ENCODE measurements at regions not wholly inside any gene's neighbourhood (a gene's known extent, or its start where the extent isn't known, plus 50 kb on each side); places are given as distances from the start of the nearest gene placed in this dataset.
"Not testable (repeated sequence)": the region's sequence is repeated elsewhere in the genome, so short reads cannot be mapped to it uniquely, and the experiment has no call there.

DNA sequence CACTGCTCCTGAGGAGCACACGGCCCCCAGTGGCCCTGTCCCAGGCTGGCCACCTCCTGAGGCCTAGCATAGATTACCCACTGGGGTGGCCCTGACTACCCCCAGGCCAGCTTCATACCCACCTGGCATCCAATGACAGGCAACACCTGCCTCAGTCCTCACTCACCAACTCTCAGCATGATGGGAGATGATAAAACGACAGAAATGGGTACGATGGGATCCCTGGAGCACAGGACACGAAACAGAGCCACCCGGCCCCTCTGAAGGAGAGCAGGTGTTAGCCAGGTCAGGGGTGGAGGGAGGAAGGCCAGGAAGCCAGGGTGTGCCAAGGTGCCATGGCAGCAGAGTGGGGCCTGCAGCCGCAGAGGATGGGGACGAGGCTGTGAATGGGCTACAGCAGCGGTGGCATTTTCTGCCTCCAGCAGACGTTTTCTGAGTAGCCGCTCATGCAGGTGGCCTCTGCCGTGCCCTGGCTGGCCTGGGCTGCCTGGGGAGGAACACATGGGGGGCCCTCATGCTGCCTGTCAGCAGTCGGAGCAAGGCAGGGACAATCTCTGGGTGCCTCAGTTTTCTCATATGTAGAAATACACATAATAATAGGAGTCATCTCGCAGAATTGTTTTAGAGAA lies 50.2 kb upstream of the FGF3 start:
- Histone ChIP-seq H3K36me3 (ENCODE audit: control insufficient read depth in 1 of 2, insufficient read depth in 2 of 2, low read length in 2 of 2) (no peaks in the 10 kb centered on the region), H3K4me3 (ENCODE audit: low read depth in 1 of 2, low read length in 2 of 2) (no peak overlapping the region), H3K27me3 (ENCODE audit: control insufficient read depth in 1 of 2, insufficient read depth in 2 of 2, low read length in 2 of 2) (peaks cover 17 to 29% of the 10 kb centered on the region in 2 donors), H3K27ac (ENCODE audit: low read depth, low read length) (no peak overlapping the region), H3K4me1 (ENCODE audit: control insufficient read depth in 1 of 2, insufficient read depth in 2 of 2, low read length in 2 of 2) (peaks cover 0 to 8% of the 10 kb centered on the region in 2 donors), H3K9me3 (ENCODE audit: control insufficient read depth in 1 of 2, low read length in 2 of 2) (no peaks in the 10 kb centered on the region), H3K9ac (ENCODE audit: low read depth in 1 of 2, low read length in 2 of 2) (no peak overlapping the region)

DNA sequence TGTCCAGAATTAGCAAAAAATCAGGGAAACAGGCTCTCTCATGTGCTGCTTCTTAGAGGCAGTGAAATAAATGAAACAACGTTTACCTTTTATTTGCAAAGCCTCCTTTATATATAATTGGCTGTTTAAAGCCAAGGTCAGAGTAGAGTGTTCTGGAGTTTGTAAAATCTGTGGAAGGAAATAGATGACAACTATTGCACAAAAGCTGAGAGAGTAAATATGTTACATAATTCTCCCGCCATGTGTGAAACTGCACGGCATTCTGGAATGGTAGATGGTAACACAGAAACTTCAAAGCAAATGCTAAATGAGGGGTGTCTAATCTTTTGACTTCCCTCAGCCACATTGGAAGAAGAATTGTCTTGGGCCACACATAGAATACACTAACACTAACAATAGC lies 51.5 kb upstream of the FGF3 start:
- H3K27me3 ChIP-seq (ENCODE audit: control insufficient read depth in 1 of 2, insufficient read depth in 2 of 2, low read length in 2 of 2) = peaks cover 14 to 35% of the 10 kb centered on the region in 2 donors
- no peak overlapping the region for H3K9ac ChIP-seq (ENCODE audit: low read depth in 1 of 2, low read length in 2 of 2)

DNA sequence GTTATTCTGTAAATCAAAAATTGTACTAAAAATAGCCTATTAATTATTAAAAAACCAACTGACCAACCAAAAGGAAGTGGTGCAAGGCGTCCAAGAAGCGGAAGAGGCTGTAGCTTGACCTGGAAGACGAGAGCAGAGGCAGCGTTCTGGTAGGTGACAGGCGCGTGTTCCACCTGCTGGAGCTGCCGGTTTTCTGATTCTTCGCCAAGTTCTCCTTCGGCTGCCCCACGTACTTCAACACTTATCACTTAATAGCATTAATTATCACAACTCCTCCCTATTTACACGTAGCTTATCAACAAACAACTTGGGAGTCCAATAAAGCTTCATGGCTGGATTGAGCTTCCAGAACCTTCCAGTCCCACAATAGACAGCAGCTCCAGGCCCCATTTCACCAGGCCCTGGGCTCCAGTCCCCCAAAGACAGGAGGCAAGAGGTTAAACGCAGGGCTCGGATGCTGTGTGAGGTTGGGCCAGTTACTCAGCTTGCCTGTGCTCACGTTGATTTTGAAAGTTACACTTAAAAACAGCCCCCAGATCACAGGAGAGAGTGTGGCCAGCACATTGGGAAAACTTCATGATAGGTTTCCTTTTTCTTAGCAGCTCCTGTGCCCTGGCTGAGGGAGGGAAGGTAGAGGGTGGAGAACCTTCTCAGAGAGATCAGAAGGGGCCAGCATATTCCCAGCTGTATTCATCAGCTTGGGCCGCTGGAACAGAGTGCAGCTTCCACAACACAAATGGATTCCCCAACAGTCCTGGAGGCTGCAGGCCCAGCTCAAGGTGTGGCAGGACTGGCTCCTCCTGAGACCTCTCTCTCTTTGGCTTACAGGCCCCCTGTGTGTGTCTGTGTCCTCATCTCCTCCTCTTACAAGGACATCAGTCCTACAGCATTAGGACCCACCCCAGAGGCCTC lies 54.2 kb upstream of the FGF3 start:
- Histone ChIP-seq H3K4me3 (ENCODE audit: low read depth in 1 of 2, low read length in 2 of 2) (no peak overlapping the region), H3K27ac (ENCODE audit: low read depth, low read length) (no peak overlapping the region), H3K36me3 (ENCODE audit: control insufficient read depth in 1 of 2, insufficient read depth in 2 of 2, low read length in 2 of 2) (no peaks in the 10 kb centered on the region), H3K4me1 (ENCODE audit: control insufficient read depth in 1 of 2, insufficient read depth in 2 of 2, low read length in 2 of 2) (peaks cover 0 to 8% of the 10 kb centered on the region in 2 donors), H3K27me3 (ENCODE audit: control insufficient read depth in 1 of 2, insufficient read depth in 2 of 2, low read length in 2 of 2) (peaks cover 9 to 20% of the 10 kb centered on the region in 2 donors), H3K9ac (ENCODE audit: low read depth in 1 of 2, low read length in 2 of 2) (no peak overlapping the region), H3K9me3 (ENCODE audit: control insufficient read depth in 1 of 2, low read length in 2 of 2) (no peaks in the 10 kb centered on the region)

More for the DNA sequence above, 51.5 kb upstream of the FGF3 start:
- Histone ChIP-seq H3K36me3 (ENCODE audit: control insufficient read depth in 1 of 2, insufficient read depth in 2 of 2, low read length in 2 of 2) (no peaks in the 10 kb centered on the region), H3K27ac (ENCODE audit: low read depth, low read length) (no peak overlapping the region), H3K4me1 (ENCODE audit: control insufficient read depth in 1 of 2, insufficient read depth in 2 of 2, low read length in 2 of 2) (peaks cover 0 to 8% of the 10 kb centered on the region in 2 donors), H3K4me3 (ENCODE audit: low read depth in 1 of 2, low read length in 2 of 2) (no peak overlapping the region), H3K9me3 (ENCODE audit: control insufficient read depth in 1 of 2, low read length in 2 of 2) (no peaks in the 10 kb centered on the region)

DNA sequence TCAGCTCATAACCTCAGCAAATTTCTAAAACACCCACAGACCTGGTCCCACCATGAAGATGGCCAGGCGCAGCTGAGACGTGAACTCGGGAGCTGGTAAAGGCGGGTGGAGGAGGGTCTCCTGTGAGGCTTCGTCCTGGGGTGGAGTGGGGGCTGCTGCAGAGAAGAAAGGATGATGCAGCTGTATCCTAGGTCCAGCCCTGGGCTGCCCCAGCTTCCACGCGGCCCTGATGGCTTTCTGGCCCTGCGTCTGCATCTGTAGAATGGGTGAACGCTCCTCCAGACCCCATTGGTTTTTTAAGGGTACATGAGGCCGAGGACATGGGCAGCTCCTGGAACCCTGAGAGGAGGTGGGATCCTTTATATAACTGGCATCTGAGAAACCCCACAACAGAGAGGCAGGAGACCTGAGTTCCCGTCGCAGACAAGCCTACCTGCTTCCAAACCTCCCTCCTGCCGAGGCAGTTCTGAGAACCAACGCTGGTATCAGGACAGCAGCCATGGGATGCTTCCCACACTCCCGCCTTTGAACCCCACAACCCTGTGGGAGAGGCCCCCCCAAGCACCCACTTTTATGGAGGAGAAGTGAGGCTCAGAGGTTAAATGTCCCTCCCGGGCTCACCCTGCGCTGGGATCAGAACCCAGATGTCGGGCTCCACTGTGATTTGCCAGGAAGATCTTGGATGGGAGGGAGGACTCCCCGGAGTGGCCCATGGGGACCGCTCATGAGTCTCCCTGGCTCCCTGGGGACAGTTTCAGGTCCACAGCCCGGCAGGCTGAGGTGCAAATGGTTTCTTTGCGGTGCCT lies 55.2 kb upstream of the FGF3 start:
- H3K36me3 ChIP-seq (ENCODE audit: control insufficient read depth in 1 of 2, insufficient read depth in 2 of 2, low read length in 2 of 2) = no peaks in the 10 kb centered on the region
- peaks cover 0 to 8% of the 10 kb centered on the region in 2 donors for H3K4me1 ChIP-seq (ENCODE audit: control insufficient read depth in 1 of 2, insufficient read depth in 2 of 2, low read length in 2 of 2)
- H3K4me3 ChIP-seq (ENCODE audit: low read depth in 1 of 2, low read length in 2 of 2) = no peak overlapping the region
- no peak overlapping the region for H3K9ac ChIP-seq (ENCODE audit: low read depth in 1 of 2, low read length in 2 of 2)
- no peaks in the 10 kb centered on the region for H3K9me3 ChIP-seq (ENCODE audit: control insufficient read depth in 1 of 2, low read length in 2 of 2)
- H3K27ac ChIP-seq (ENCODE audit: low read depth, low read length) = no peak overlapping the region
- H3K27me3 ChIP-seq (ENCODE audit: control insufficient read depth in 1 of 2, insufficient read depth in 2 of 2, low read length in 2 of 2) = peaks cover 9 to 11% of the 10 kb centered on the region in 2 donors

DNA sequence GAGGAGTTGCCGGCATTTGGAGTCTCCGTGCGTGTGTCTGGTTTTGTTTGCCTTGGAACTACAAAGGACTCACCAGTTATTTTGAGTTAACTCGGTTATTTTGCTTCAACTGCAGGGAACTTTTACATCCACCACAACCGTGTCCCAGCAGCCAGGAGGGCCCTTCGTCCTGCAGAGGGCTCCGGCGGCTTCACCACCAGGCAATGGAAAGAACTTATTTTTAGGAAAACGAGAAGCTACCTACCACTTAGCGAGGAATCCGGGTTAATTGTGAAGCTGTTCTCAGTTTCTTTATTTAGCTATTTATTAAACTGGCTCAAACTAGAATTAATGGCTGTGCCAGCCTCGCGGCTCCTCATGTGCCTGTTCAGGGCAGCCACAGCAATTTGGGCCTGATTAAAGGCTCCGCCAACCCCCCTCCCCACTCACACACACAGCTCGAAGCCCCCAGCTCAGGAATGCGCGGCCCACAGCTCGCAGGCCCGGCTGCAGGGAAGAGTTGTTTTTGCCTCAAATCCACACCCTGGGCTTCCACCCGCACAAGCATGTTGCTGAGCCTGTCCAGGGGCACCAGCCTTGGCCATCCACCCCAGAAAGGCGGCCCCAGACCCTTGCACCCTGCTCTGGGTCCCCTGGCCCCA lies 55.9 kb upstream of the FGF3 start:
- Histone ChIP-seq H3K4me3 (ENCODE audit: low read depth in 1 of 2, low read length in 2 of 2) (no peak overlapping the region), H3K27me3 (ENCODE audit: control insufficient read depth in 1 of 2, insufficient read depth in 2 of 2, low read length in 2 of 2) (peaks cover 8 to 9% of the 10 kb centered on the region in 2 donors), H3K27ac (ENCODE audit: low read depth, low read length) (no peak overlapping the region), H3K4me1 (ENCODE audit: control insufficient read depth in 1 of 2, insufficient read depth in 2 of 2, low read length in 2 of 2) (peaks cover 0 to 8% of the 10 kb centered on the region in 2 donors), H3K36me3 (ENCODE audit: control insufficient read depth in 1 of 2, insufficient read depth in 2 of 2, low read length in 2 of 2) (no peaks in the 10 kb centered on the region), H3K9me3 (ENCODE audit: control insufficient read depth in 1 of 2, low read length in 2 of 2) (no peaks in the 10 kb centered on the region), H3K9ac (ENCODE audit: low read depth in 1 of 2, low read length in 2 of 2) (no peak overlapping the region)

DNA sequence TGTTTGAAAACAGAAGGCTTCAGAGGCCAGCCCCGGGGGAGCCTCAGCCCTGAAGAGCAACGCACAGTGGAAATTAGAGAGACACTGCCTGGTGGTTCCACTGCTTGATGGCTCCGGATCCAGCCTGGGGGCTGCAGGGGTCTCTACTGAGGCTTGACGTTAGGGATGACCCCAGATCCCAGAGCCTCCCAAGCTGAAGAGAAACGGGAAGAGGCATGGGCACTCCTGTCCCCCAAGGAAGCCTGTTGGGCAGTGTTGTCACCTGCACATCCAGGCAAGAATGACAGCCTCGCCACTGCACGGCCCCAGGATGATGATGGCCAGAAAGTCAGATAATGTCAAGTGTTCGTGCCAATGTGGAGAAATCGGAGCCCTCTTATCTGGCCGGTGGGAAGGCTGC lies 56.8 kb upstream of the FGF3 start:
- H3K27me3 ChIP-seq (ENCODE audit: control insufficient read depth in 1 of 2, insufficient read depth in 2 of 2, low read length in 2 of 2) = peaks cover 8 to 9% of the 10 kb centered on the region in 2 donors
- H3K9ac ChIP-seq (ENCODE audit: low read depth in 1 of 2, low read length in 2 of 2) = no peak overlapping the region
- no peak overlapping the region for H3K4me3 ChIP-seq (ENCODE audit: low read depth in 1 of 2, low read length in 2 of 2)
- H3K36me3 ChIP-seq (ENCODE audit: control insufficient read depth in 1 of 2, insufficient read depth in 2 of 2, low read length in 2 of 2) = no peaks in the 10 kb centered on the region
- H3K4me1 ChIP-seq (ENCODE audit: control insufficient read depth in 1 of 2, insufficient read depth in 2 of 2, low read length in 2 of 2) = peaks cover 0 to 8% of the 10 kb centered on the region in 2 donors
- no peak overlapping the region for H3K27ac ChIP-seq (ENCODE audit: low read depth, low read length)
- H3K9me3 ChIP-seq (ENCODE audit: control insufficient read depth in 1 of 2, low read length in 2 of 2) = no peaks in the 10 kb centered on the region

DNA sequence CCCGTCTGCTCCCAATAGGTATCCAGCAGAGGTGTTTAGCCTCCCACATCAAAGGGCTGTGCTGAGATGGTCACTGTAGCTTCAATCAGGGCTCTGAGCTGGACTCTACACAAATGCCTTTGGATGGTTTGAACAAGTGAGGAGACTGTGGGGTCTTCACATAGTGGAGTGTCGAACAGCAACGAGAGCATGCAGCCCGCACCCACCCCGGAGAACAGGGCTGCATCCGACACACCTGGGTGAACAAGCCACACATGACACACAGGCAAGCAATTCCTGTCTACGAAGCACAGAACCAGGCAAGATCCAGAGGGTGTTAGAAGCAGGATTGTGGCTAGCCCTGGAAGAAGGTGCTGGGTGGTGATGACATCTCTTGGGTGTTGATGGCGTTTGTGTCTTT lies 58.0 kb upstream of the FGF3 start:
- H3K4me3 ChIP-seq (ENCODE audit: low read depth in 1 of 2, low read length in 2 of 2) = no peak overlapping the region
- H3K9me3 ChIP-seq (ENCODE audit: control insufficient read depth in 1 of 2, low read length in 2 of 2) = no peaks in the 10 kb centered on the region
- H3K27ac ChIP-seq (ENCODE audit: low read depth, low read length) = no peak overlapping the region
- H3K9ac ChIP-seq (ENCODE audit: low read depth in 1 of 2, low read length in 2 of 2) = no peak overlapping the region
- H3K36me3 ChIP-seq (ENCODE audit: control insufficient read depth in 1 of 2, insufficient read depth in 2 of 2, low read length in 2 of 2) = no peaks in the 10 kb centered on the region
- H3K27me3 ChIP-seq (ENCODE audit: control insufficient read depth in 1 of 2, insufficient read depth in 2 of 2, low read length in 2 of 2) = peaks cover 8 to 9% of the 10 kb centered on the region in 2 donors
- H3K4me1 ChIP-seq (ENCODE audit: control insufficient read depth in 1 of 2, insufficient read depth in 2 of 2, low read length in 2 of 2) = peaks cover 0 to 8% of the 10 kb centered on the region in 2 donors

DNA sequence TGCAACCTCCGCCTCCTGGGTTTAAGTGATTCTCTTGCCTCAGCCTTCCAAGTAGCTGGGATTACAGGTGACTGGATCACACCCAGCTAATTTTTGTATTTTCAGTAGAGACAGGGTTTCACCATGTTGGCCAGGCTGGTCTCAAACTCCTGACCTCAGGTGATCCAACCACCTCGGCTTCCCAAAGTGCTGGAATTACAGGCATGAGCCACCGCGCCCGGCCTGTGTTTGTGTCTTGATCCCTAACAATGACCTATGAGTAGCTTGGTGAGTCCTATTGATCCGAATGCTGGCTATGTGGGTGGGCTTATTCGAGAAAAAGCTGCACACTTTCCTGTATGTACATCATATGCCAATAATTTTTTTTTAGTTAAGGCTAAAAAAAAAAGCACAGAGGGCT lies 58.5 kb upstream of the FGF3 start:
- not testable (repeated sequence) for H3K9ac ChIP-seq (ENCODE audit: low read depth in 1 of 2, low read length in 2 of 2); H3K27ac ChIP-seq (ENCODE audit: low read depth, low read length); H3K4me1 ChIP-seq (ENCODE audit: control insufficient read depth in 1 of 2, insufficient read depth in 2 of 2, low read length in 2 of 2); H3K4me3 ChIP-seq (ENCODE audit: low read depth in 1 of 2, low read length in 2 of 2); H3K9me3 ChIP-seq (ENCODE audit: control insufficient read depth in 1 of 2, low read length in 2 of 2); H3K27me3 ChIP-seq (ENCODE audit: control insufficient read depth in 1 of 2, insufficient read depth in 2 of 2, low read length in 2 of 2); H3K36me3 ChIP-seq (ENCODE audit: control insufficient read depth in 1 of 2, insufficient read depth in 2 of 2, low read length in 2 of 2)

DNA sequence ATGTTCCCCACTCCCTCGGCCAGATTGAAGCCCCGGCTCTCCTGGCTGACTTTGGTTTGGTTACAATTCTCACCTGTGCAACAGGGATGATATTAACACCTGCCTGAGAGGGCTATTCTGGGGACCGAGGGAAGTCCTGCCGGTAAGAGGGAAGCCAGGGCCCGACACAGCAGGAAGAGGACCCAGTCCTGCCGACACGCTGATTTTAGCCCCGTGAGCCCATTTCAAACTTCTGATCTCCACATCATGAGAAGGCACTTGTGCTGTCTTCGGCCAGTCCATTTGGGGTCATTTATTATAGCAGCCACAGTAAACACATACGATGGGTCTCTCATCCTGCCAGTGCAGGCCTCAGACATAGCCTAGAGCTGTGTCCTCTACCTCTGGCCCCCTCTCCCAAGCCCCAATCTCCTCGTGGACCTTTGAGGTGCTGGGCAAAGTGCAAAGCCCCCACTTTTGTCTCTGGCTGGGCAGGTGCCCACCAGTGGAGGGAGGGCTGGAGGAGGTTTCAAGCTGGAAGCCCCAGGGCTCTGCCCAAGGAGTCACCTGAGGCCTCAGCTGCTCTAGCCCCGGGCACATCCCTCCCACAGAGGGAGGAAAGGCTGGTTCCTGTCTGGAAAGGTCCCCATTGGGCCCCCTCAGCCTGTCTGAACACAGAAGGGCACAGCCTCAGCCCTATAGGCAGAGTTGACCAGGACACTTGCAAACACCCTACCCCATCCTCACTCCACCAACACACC lies 59.1 kb upstream of the FGF3 start:
- peaks cover 0 to 2% of the 10 kb centered on the region in 2 donors for H3K4me1 ChIP-seq (ENCODE audit: control insufficient read depth in 1 of 2, insufficient read depth in 2 of 2, low read length in 2 of 2)
- H3K9me3 ChIP-seq (ENCODE audit: control insufficient read depth in 1 of 2, low read length in 2 of 2) = no peaks in the 10 kb centered on the region
- peaks cover 7 to 8% of the 10 kb centered on the region in 2 donors for H3K27me3 ChIP-seq (ENCODE audit: control insufficient read depth in 1 of 2, insufficient read depth in 2 of 2, low read length in 2 of 2)
- no peak overlapping the region for H3K9ac ChIP-seq (ENCODE audit: low read depth in 1 of 2, low read length in 2 of 2)
- H3K27ac ChIP-seq (ENCODE audit: low read depth, low read length) = no peak overlapping the region
- H3K4me3 ChIP-seq (ENCODE audit: low read depth in 1 of 2, low read length in 2 of 2) = no peak overlapping the region
- H3K36me3 ChIP-seq (ENCODE audit: control insufficient read depth in 1 of 2, insufficient read depth in 2 of 2, low read length in 2 of 2) = no peaks in the 10 kb centered on the region
